CD14-positive monocyte (primary cell): ENCODE measurements at regions not wholly inside any gene's neighbourhood (a gene's known extent, or its start where the extent isn't known, plus 50 kb on each side); places are given as distances from the start of the nearest gene placed in this dataset.
A peak's percentile ranks its signal among the peaks of the same experiment; 100 is the strongest.

ENCODE experiments used
- DNase-seq, 3 donors: peaks; one replicate each; pipeline ENCODE4 v3.0.0-alpha.2; 2011 to 2022
- H2AFZ ChIP-seq: 2 replicates; pipeline ENCODE4 v1.6.0; 2012; ENCODE audit warnings: mild to moderate bottlenecking, low read depth, low read length, inconsistent platforms; ENCODE audit not compliant: insufficient read depth, poor library complexity, severe bottlenecking
- H3K27ac ChIP-seq, 2 donors: 1 replicate in 1 of 2; 2 replicates in 1 of 2; pipeline ENCODE4 v1.5.1; 2012 to 2013; ENCODE audit warnings: low read length in 2 of 2, control low read depth in 1 of 2, inconsistent platforms in 1 of 2, low read depth in 1 of 2, mild to moderate bottlenecking in 1 of 2
- H3K27me3 ChIP-seq, 2 donors: one replicate each; pipeline versions ENCODE4 v1.6.0 to v1.6.1; 2011 to 2013; ENCODE audit warnings: low read length in 2 of 2; ENCODE audit not compliant: control insufficient read depth in 2 of 2, insufficient read depth in 2 of 2
- H3K36me3 ChIP-seq, 2 donors: replicated peaks in 1 of 2; 1 replicate in 1 of 2; 2 replicates in 1 of 2; pipeline versions ENCODE4 v1.5.1 to v1.6.1; 2012 to 2013; ENCODE audit warnings: low read length in 2 of 2, control low read depth in 1 of 2, inconsistent platforms in 1 of 2, mild to moderate bottlenecking in 1 of 2; ENCODE audit not compliant: insufficient read depth in 2 of 2, control insufficient read depth in 1 of 2
- H3K4me1 ChIP-seq, 2 donors: 1 replicate in 1 of 2; 2 replicates in 1 of 2; pipeline versions ENCODE4 v1.5.1 to v1.6.1; 2012 to 2013; ENCODE audit warnings: low read length in 2 of 2, control low read depth in 1 of 2, inconsistent platforms in 1 of 2, mild to moderate bottlenecking in 1 of 2, moderate library complexity in 1 of 2; ENCODE audit not compliant: insufficient read depth in 2 of 2, control insufficient read depth in 1 of 2
- H3K4me2 ChIP-seq: replicated peaks from 2 replicates; pipeline ENCODE3; 2012; ENCODE audit warnings: low read length, moderate library complexity, mild to moderate bottlenecking; ENCODE audit not compliant: poor library complexity, severe bottlenecking; ENCODE audit errors: extremely low read depth
- H3K4me3 ChIP-seq, 3 experiments: fragments of 200-600 bp in 1 of 3; sonication (generic) in 1 of 3; replicated peaks in 1 of 3; 1 replicate in 2 of 3; 2 replicates in 1 of 3; pipeline ENCODE4 v1.5.1; 2011 to 2013; ENCODE audit warnings: low read length in 3 of 3, mild to moderate bottlenecking in 3 of 3, control low read depth in 2 of 3, low read depth in 2 of 3, inconsistent platforms in 1 of 3, moderate library complexity in 1 of 3
- H3K79me2 ChIP-seq: 2 replicates; pipeline ENCODE4 v1.6.0; 2012; ENCODE audit warnings: mild to moderate bottlenecking, control low read depth, inconsistent platforms, low read length, moderate library complexity; ENCODE audit not compliant: insufficient read depth
- H3K9ac ChIP-seq: 2 replicates; pipeline ENCODE4 v1.6.0; 2017; ENCODE audit warnings: low read length, mild to moderate bottlenecking; ENCODE audit not compliant: insufficient read depth, poor library complexity, severe bottlenecking
- H3K9me3 ChIP-seq, 2 donors: replicated peaks in 1 of 2; 1 replicate in 1 of 2; 2 replicates in 1 of 2; pipeline versions ENCODE4 v1.5.1 to v1.6.1; 2012 to 2013; ENCODE audit warnings: low read length in 2 of 2, control low read depth in 1 of 2; ENCODE audit not compliant: control insufficient read depth in 1 of 2, insufficient read depth in 1 of 2
- H4K20me1 ChIP-seq: 2 replicates; pipeline ENCODE4 v1.6.0; 2012; ENCODE audit warnings: mild to moderate bottlenecking, low read length, control low read depth, moderate library complexity; ENCODE audit not compliant: insufficient read depth
- H3K27ac Mint-ChIP-seq, 7 donors: one replicate each; pipeline ENCODE4 v1.8.0; 2020; ENCODE audit warnings: mild to moderate bottlenecking in 7 of 7, mixed read lengths in 7 of 7, moderate library complexity in 6 of 7, inconsistent platforms in 2 of 7
- H3K27me3 Mint-ChIP-seq, 3 donors: one replicate each; pipeline ENCODE4 v1.8.0; 2021 to 2022; ENCODE audit warnings: low read depth in 3 of 3, mild to moderate bottlenecking in 3 of 3, mixed read lengths in 3 of 3, moderate library complexity in 3 of 3, inconsistent platforms in 1 of 3
- H3K36me3 Mint-ChIP-seq, 2 donors: one replicate each; pipeline ENCODE4 v1.8.0; 2020; ENCODE audit warnings: mixed read lengths in 2 of 2, inconsistent platforms in 1 of 2, mild to moderate bottlenecking in 1 of 2
- H3K4me1 Mint-ChIP-seq: one replicate; pipeline ENCODE4 v1.8.0; 2020; ENCODE audit warnings: mild to moderate bottlenecking, mixed read lengths
- H3K4me3 Mint-ChIP-seq, 2 donors: one replicate each; pipeline ENCODE4 v1.8.0; 2020; ENCODE audit warnings: mild to moderate bottlenecking in 2 of 2, mixed read lengths in 2 of 2, moderate library complexity in 1 of 2
- H3K9me3 Mint-ChIP-seq, 7 donors: one replicate each; pipeline ENCODE4 v1.8.0; 2020 to 2022; ENCODE audit warnings: mixed read lengths in 7 of 7, mild to moderate bottlenecking in 6 of 7, moderate library complexity in 6 of 7, inconsistent platforms in 2 of 7
- CTCF ChIP-seq: fragments of 200-600 bp; IDR thresholded peaks from one replicate; pipeline ENCODE4 v1.8.0; 2022; ENCODE audit warnings: antibody characterized with exemption, mild to moderate bottlenecking
- WGBS: methylation state at CpG from one replicate; pipeline ENCODE4 v1.1.5; 2013; ENCODE audit warnings: missing lambda C conversion rate; ENCODE audit not compliant: insufficient coverage; 5-methylcytosine and 5-hydroxymethylcytosine counted together
- intact Hi-C, 2 donors: fragments of 100-400 bp; cut with micrococcal nuclease; formaldehyde crosslinking; loops; one replicate each; pipeline versions ENCODE4 v1.15.0 to v1.15.1; 2023

GRCh38 chr12:75974323-75975187 is 57.0 kb downstream of the PHLDA1 start:
- H3K36me3 ChIP-seq = no peaks in the 10 kb centered on the region

GRCh38 chr12:75971253-75971652 is 60.3 kb downstream of the PHLDA1 start:
- Histone ChIP-seq H3K4me1 (peaks cover 44 to 46% of the 10 kb centered on the region in 2 donors), H3K27me3 (no peaks in the 10 kb centered on the region), H3K36me3 (no peaks in the 10 kb centered on the region), H3K4me3 (no peak overlapping the region), H3K27ac (no peak overlapping the region), H3K4me2 (no peak overlapping the region), H4K20me1 (no peaks in the 10 kb centered on the region), H3K79me2 (no peaks in the 10 kb centered on the region), H3K9ac (no peak overlapping the region), H2AFZ (no peak overlapping the region), H3K9me3 (no peaks in the 10 kb centered on the region)
- intact Hi-C loops = loop anchor here in 1 of 2 donors (10.0 kb wide), 1 partner anchor 54 kb away; no protein-coding TSS in a partner anchor
- no peak for DNase-seq
- Mint-ChIP-seq H3K27me3 (peaks cover 0 to 6% (median 5%) of the 10 kb centered on the region in 3 donors), H3K36me3 (peaks cover 0 to 6% of the 10 kb centered on the region in 2 donors), H3K27ac (peak overlapping the region in 2 of 7 donors; percentile 16 to 56), H3K9me3 (no peaks in the 10 kb centered on the region), H3K4me3 (no peak overlapping the region), H3K4me1 (peaks cover 44% of the 10 kb centered on the region)
- 100% methylated on average over 1 of the region's 4 CpGs for WGBS
- no peak for TF ChIP-seq CTCF

More at GRCh38 chr12:75974323-75975187, 57.0 kb downstream of the PHLDA1 start:
- H4K20me1 ChIP-seq = no peaks in the 10 kb centered on the region
- H3K4me2 ChIP-seq = no peak overlapping the region
- H3K36me3 Mint-ChIP-seq = peaks cover 0 to 12% of the 10 kb centered on the region in 2 donors
- intact Hi-C loops = loop anchor here (5.0 to 10.0 kb wide), 3 partner anchors 32 to 50 kb away; no protein-coding TSS in a partner anchor
- peaks cover 0 to 6% (median 3%) of the 10 kb centered on the region in 3 donors for H3K27me3 Mint-ChIP-seq
- H3K79me2 ChIP-seq = no peaks in the 10 kb centered on the region
- no peak overlapping the region for H3K4me3 Mint-ChIP-seq
- peaks cover 64% of the 10 kb centered on the region for H3K4me1 Mint-ChIP-seq
- peak; percentile 92 to 95 (median 94) for DNase-seq
- H3K27ac Mint-ChIP-seq = peak overlapping the region; percentile 72 to 100 (median 92)
- TF ChIP-seq CTCF = no peak
- H3K27me3 ChIP-seq = no peaks in the 10 kb centered on the region
- no peak overlapping the region for H3K4me3 ChIP-seq
- peak overlapping the region; percentile 26 to 95 for H3K27ac ChIP-seq
- peaks cover 0 to 3% (median 0%) of the 10 kb centered on the region in 7 donors for H3K9me3 Mint-ChIP-seq
- no peak overlapping the region for H3K9ac ChIP-seq
- WGBS = 88% methylated on average over 4 of the region's 5 CpGs
- H2AFZ ChIP-seq = no peak overlapping the region
- H3K9me3 ChIP-seq = no peaks in the 10 kb centered on the region
- H3K4me1 ChIP-seq = peaks cover 62% of the 10 kb centered on the region in 2 donors
